Heart left ventricle (tissue), 16 donors: ENCODE measurements at regions not wholly inside any gene's neighbourhood (a gene's known extent, or its start where the extent isn't known, plus 50 kb on each side); places are given as distances from the start of the nearest gene placed in this dataset.

ENCODE experiments used
- ATAC-seq, 4 donors: fragments of 200-7000 bp; cut with Tn5 transposase; one replicate each; pipeline ENCODE4 v1.9.1; 2020 to 2022; ENCODE audit warnings: moderate library complexity in 4 of 4, mild to moderate bottlenecking in 3 of 4, moderate number of reproducible peaks in 1 of 4
- DNase-seq, 5 donors: peaks; one replicate each; pipeline ENCODE4 v3.0.0-alpha.2; 2020
- H3K27ac ChIP-seq, 12 donors: fragments of 200-600 bp; sonication (generic) in 4 of 12; one replicate each; pipeline versions ENCODE4 v1.5.0 to v1.8.0; 2016 to 2022; ENCODE audit warnings: mild to moderate bottlenecking in 2 of 12
- H3K27me3 ChIP-seq, 9 donors: fragments of 200-600 bp; sonication (generic) in 2 of 9; one replicate each; pipeline versions ENCODE4 v1.5.1 to v1.8.0; 2016 to 2022; ENCODE audit warnings: mild to moderate bottlenecking in 3 of 9
- H3K36me3 ChIP-seq, 9 donors: fragments of 200-600 bp; sonication (generic) in 2 of 9; one replicate each; pipeline versions ENCODE4 v1.5.0 to v1.8.0; 2018 to 2022; ENCODE audit warnings: mild to moderate bottlenecking in 2 of 9
- H3K4me1 ChIP-seq, 12 donors: fragments of 200-600 bp; sonication (generic) in 4 of 12; one replicate each; pipeline versions ENCODE4 v1.5.0 to v1.8.0; 2016 to 2022; ENCODE audit warnings: mild to moderate bottlenecking in 3 of 12
- H3K4me3 ChIP-seq, 12 donors: fragments of 200-600 bp; sonication (generic) in 4 of 12; one replicate each; pipeline versions ENCODE4 v1.5.0 to v1.8.0; 2017 to 2022; ENCODE audit warnings: mild to moderate bottlenecking in 9 of 12, moderate library complexity in 4 of 12
- H3K9me3 ChIP-seq, 12 donors: fragments of 200-600 bp; sonication (generic) in 4 of 12; one replicate each; pipeline versions ENCODE4 v1.5.0 to v1.8.0; 2016 to 2022; ENCODE audit warnings: mild to moderate bottlenecking in 1 of 12
- CTCF ChIP-seq, 12 donors: fragments of 200-600 bp; sonication (generic) in 4 of 12; IDR thresholded peaks; one replicate each; pipeline versions ENCODE4 v1.5.0 to v1.8.0; 2018 to 2022; ENCODE audit warnings: antibody characterized with exemption in 12 of 12, mild to moderate bottlenecking in 5 of 12
- POLR2A ChIP-seq, 2 donors: fragments of 450-650 bp; IDR thresholded peaks; one replicate each; pipeline ENCODE4 v1.6.1; 2017; ENCODE audit warnings: antibody characterized with exemption in 2 of 2, mild to moderate bottlenecking in 2 of 2, moderate library complexity in 2 of 2
- WGBS, 4 donors: extraction: QIAGEN DNeasy Blood & Tissue Kit in 2 of 4; methylation state at CpG; one replicate each; pipeline versions ENCODE4 v1.1.5 to v1.1.7; 2013 to 2018; 5-methylcytosine and 5-hydroxymethylcytosine counted together
- intact Hi-C, 10 donors: fragments of 100-400 bp; cut with DNase I; formaldehyde crosslinking; loops; one replicate each; pipeline versions ENCODE4 v1.11.1 to v1.14.2; 2022
- donor health status: ischemic (EF 13 %, LVEDD 7.1; RV severe dilation, severe dysfunction).
- donor health status: healthy with polysubstance abuse.
- donor health status: DM: no; HTN: yes; CAD: no.
- donor health status: DM: no; HTN: no; CAD: no.
- donor health status: ischemic (EF 25% LVEDD 6.9; RV normal size, moderate dysfunction).
- donor health status: ischemic (EF 25% LVEDD 5.7; RV mildly dilated, moderate dysfunction).
- donor health status: healthy.
- donor health status: DM: yes; HTN: yes; CAD: no.
- donor health status: ischemic (EF 35%, LVEDD 5.7; RV mildly dilated, moderate dysfunction).
- donor health status: nonischemic (EF 11% LVEDD 7.7; RV severe dilation, severe dysfunction).
- donor health status: DM: yes; HTN: yes; CAD: no.
- donor health status: PGD.
- donor health status: ischemic (EF 29% LVEDD 5.4; RV normal size, mild dysfunction).
- donor health status: nonischemic (EF 23%, LVEDD 6.1; RV moderate dilation, normal function).

GRCh38 chr2:5777131-5777535, 84.9 kb downstream of the SOX11 start:
- ATAC-seq (no peak), DNase-seq (no peak)
- H3K4me3 ChIP-seq, result no peak overlapping the region
- H3K27ac ChIP-seq, result no peak overlapping the region
- H3K36me3 ChIP-seq, result no peaks in the 10 kb centered on the region
- H3K9me3 ChIP-seq, result no peaks in the 10 kb centered on the region
- H3K27me3 ChIP-seq, result peaks cover 0 to 4% (median 0%) of the 10 kb centered on the region in 9 donors
- WGBS, 4 donors, result 82 to 85% (median 83%) methylated on average over 4 of the region's 4 CpGs
- intact Hi-C loops, result no loop called here
- no peak for TF ChIP-seq CTCF (IDR thresholded peaks at IDR 0.05)
- TF ChIP-seq POLR2A (IDR thresholded peaks at IDR 0.05), result no peak
- H3K4me1 ChIP-seq, result no peaks in the 10 kb centered on the region

- peaks cover 0 to 6% (median 0%) of the 10 kb centered on the region in 12 donors for H3K9me3 ChIP-seq
- no peak for DNase-seq
- no peaks in the 10 kb centered on the region for H3K36me3 ChIP-seq
- intact Hi-C loops, result no loop called here
- no peaks in the 10 kb centered on the region for H3K4me1 ChIP-seq
- no peak for TF ChIP-seq CTCF (IDR thresholded peaks at IDR 0.05)
- TF ChIP-seq POLR2A (IDR thresholded peaks at IDR 0.05), result no peak
- WGBS, 4 donors, result 79 to 90% (median 83%) methylated on average over 14 of the region's 14 CpGs
- H3K4me3 ChIP-seq, result no peak overlapping the region
- no peak overlapping the region for H3K27ac ChIP-seq
- ATAC-seq, result no peak
- H3K27me3 ChIP-seq, result peaks cover 0 to 2% (median 0%) of the 10 kb centered on the region in 9 donors
Measured at GRCh38 chr2:5781679-5782078, 89.5 kb downstream of the SOX11 start.

GRCh38 chr2:5782103-5782502, 89.9 kb downstream of the SOX11 start:
- Histone ChIP-seq H3K4me3 (no peak overlapping the region), H3K36me3 (no peaks in the 10 kb centered on the region), H3K27me3 (no peaks in the 10 kb centered on the region), H3K9me3 (peaks cover 0 to 8% (median 0%) of the 10 kb centered on the region in 12 donors), H3K27ac (no peak overlapping the region), H3K4me1 (no peaks in the 10 kb centered on the region)
- TF ChIP-seq CTCF (IDR thresholded peaks at IDR 0.05) (no peak), POLR2A (IDR thresholded peaks at IDR 0.05) (no peak)
- intact Hi-C loops, result no loop called here
- DNase-seq (no peak), ATAC-seq (no peak)
- 88 to 92% (median 90%) methylated on average over 6 of the region's 6 CpGs for WGBS, 4 donors

- intact Hi-C loops, result no loop called here
- Histone ChIP-seq H3K36me3 (no peaks in the 10 kb centered on the region), H3K4me3 (no peak overlapping the region), H3K9me3 (peaks cover 0 to 39% (median 23%) of the 10 kb centered on the region in 12 donors), H3K4me1 (no peaks in the 10 kb centered on the region), H3K27ac (no peak overlapping the region), H3K27me3 (no peaks in the 10 kb centered on the region)
- no peak for DNase-seq
- no peak for ATAC-seq
- TF ChIP-seq CTCF (IDR thresholded peaks at IDR 0.05) (no peak), POLR2A (IDR thresholded peaks at IDR 0.05) (no peak)
Measured at GRCh38 chr2:5788447-5788846, 96.3 kb downstream of the SOX11 start.
